ENCODE measurements at regions not wholly inside any gene's neighbourhood (a gene's known extent, or its start where the extent isn't known, plus 50 kb on each side); places are given as distances from the start of the nearest gene placed in this dataset.

DNA sequence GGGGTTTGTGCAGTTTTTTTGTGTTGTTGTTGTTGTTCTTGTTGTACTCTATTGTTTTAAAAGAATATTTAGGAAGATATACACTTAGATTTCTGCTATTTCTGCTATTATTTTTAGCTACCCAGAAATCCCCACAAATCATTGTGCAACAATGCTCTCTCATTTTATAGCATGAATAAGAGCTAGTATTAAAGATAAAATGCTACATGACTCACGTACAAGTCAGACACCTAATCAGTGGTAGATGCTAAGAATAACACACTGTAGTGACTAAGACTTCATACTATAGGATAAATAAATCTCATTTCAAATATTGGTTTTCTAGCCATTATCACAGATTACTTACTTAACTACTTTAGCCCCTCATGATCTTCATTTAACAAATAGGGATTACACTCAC is 920.5 kb downstream of the KCNMA1 start (continued):
- TF ChIP-seq ZNF263 (CRISPR knock-in tag; IDR thresholded peaks at IDR 0.05; ENCODE audit: low read depth): no peak
- TF ChIP-seq, protein P1, sequence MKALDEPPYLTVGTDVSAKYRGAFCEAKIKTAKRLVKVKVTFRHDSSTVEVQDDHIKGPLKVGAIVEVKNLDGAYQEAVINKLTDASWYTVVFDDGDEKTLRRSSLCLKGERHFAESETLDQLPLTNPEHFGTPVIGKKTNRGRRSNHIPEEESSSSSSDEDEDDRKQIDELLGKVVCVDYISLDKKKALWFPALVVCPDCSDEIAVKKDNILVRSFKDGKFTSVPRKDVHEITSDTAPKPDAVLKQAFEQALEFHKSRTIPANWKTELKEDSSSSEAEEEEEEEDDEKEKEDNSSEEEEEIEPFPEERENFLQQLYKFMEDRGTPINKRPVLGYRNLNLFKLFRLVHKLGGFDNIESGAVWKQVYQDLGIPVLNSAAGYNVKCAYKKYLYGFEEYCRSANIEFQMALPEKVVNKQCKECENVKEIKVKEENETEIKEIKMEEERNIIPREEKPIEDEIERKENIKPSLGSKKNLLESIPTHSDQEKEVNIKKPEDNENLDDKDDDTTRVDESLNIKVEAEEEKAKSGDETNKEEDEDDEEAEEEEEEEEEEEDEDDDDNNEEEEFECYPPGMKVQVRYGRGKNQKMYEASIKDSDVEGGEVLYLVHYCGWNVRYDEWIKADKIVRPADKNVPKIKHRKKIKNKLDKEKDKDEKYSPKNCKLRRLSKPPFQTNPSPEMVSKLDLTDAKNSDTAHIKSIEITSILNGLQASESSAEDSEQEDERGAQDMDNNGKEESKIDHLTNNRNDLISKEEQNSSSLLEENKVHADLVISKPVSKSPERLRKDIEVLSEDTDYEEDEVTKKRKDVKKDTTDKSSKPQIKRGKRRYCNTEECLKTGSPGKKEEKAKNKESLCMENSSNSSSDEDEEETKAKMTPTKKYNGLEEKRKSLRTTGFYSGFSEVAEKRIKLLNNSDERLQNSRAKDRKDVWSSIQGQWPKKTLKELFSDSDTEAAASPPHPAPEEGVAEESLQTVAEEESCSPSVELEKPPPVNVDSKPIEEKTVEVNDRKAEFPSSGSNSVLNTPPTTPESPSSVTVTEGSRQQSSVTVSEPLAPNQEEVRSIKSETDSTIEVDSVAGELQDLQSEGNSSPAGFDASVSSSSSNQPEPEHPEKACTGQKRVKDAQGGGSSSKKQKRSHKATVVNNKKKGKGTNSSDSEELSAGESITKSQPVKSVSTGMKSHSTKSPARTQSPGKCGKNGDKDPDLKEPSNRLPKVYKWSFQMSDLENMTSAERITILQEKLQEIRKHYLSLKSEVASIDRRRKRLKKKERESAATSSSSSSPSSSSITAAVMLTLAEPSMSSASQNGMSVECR (CRISPR knock-in tag; IDR thresholded peaks at IDR 0.05; ENCODE audit: borderline replicate concordance): no peak
- TF ChIP-seq HMGA2 (CRISPR knock-in tag; IDR thresholded peaks at IDR 0.05): no peak
- no peak for TF ChIP-seq NR1H2 (CRISPR knock-in tag; IDR thresholded peaks at IDR 0.05)
- TF ChIP-seq, protein P2, sequence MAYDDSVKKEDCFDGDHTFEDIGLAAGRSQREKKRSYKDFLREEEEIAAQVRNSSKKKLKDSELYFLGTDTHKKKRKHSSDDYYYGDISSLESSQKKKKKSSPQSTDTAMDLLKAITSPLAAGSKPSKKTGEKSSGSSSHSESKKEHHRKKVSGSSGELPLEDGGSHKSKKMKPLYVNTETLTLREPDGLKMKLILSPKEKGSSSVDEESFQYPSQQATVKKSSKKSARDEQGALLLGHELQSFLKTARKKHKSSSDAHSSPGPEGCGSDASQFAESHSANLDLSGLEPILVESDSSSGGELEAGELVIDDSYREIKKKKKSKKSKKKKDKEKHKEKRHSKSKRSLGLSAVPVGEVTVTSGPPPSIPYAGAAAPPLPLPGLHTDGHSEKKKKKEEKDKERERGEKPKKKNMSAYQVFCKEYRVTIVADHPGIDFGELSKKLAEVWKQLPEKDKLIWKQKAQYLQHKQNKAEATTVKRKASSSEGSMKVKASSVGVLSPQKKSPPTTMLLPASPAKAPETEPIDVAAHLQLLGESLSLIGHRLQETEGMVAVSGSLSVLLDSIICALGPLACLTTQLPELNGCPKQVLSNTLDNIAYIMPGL (CRISPR knock-in tag; IDR thresholded peaks at IDR 0.05): no peak
- TF ChIP-seq, protein P3, sequence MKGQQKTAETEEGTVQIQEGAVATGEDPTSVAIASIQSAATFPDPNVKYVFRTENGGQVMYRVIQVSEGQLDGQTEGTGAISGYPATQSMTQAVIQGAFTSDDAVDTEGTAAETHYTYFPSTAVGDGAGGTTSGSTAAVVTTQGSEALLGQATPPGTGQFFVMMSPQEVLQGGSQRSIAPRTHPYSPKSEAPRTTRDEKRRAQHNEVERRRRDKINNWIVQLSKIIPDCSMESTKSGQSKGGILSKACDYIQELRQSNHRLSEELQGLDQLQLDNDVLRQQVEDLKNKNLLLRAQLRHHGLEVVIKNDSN (CRISPR knock-in tag; IDR thresholded peaks at IDR 0.05): no peak
- TF ChIP-seq, protein P4, sequence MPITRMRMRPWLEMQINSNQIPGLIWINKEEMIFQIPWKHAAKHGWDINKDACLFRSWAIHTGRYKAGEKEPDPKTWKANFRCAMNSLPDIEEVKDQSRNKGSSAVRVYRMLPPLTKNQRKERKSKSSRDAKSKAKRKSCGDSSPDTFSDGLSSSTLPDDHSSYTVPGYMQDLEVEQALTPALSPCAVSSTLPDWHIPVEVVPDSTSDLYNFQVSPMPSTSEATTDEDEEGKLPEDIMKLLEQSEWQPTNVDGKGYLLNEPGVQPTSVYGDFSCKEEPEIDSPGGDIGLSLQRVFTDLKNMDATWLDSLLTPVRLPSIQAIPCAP (CRISPR knock-in tag; IDR thresholded peaks at IDR 0.05): no peak
- TF ChIP-seq, protein P5, sequence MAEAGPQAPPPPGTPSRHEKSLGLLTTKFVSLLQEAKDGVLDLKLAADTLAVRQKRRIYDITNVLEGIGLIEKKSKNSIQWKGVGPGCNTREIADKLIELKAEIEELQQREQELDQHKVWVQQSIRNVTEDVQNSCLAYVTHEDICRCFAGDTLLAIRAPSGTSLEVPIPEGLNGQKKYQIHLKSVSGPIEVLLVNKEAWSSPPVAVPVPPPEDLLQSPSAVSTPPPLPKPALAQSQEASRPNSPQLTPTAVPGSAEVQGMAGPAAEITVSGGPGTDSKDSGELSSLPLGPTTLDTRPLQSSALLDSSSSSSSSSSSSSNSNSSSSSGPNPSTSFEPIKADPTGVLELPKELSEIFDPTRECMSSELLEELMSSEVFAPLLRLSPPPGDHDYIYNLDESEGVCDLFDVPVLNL (CRISPR knock-in tag; IDR thresholded peaks at IDR 0.05; ENCODE audit: borderline replicate concordance, low read depth): no peak
- TF ChIP-seq RORB (CRISPR knock-in tag; IDR thresholded peaks at IDR 0.05): no peak

DNA sequence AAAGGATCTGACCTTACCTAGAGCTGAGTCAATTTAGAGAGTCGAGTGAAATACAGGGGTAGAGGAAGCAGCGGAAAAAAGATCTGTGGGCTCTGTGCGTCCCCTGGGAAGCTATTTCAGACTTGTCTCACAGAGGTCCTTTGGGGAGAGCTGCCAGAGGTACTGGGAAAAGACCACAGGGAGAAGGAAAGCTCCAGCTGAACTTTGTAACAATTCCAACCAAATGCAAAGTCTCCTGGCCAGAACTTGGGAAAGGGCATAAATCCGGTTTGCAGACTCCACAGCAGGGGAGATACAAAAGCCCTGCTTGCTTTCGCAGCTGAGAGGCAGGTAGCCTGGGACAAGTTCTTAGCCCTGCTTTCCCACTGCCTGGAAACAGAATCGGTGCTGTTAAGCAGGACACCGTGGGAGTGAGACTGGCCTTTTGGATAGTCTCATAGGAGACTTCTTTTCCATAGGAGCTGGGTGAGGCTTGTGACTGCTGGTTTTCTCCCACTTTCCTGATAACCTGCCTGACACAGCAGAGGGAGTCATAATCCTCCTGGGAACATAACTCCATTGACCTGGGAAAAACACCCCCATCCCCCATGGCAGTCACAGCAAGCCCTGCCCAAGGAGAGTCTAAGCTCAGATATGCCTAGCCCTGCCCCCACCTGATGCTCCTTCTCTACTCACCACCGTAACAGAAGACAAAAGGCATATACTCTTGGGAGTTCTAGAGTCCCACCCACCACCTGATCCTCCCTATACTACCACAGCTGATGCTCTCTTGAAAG is 926.2 kb downstream of the KCNMA1 start:
- peak; percentile 56 for ATAC-seq
- H3K36me3 Mint-ChIP-seq: no peaks in the 10 kb centered on the region
- H3K9me3 Mint-ChIP-seq: peaks cover 22% of the 10 kb centered on the region
- no peak overlapping the region for H3K4me3 Mint-ChIP-seq
- no peak for DNase-seq (ENCODE audit: low spot score)
- TF ChIP-seq JUN (CRISPR knock-in tag; IDR thresholded peaks at IDR 0.05): no peak
- TF ChIP-seq MYBL2 (CRISPR knock-in tag; IDR thresholded peaks at IDR 0.05): no peak
- TF ChIP-seq MXD4 (CRISPR knock-in tag; IDR thresholded peaks at IDR 0.05; ENCODE audit: borderline replicate concordance): no peak
- TF ChIP-seq, protein P6, sequence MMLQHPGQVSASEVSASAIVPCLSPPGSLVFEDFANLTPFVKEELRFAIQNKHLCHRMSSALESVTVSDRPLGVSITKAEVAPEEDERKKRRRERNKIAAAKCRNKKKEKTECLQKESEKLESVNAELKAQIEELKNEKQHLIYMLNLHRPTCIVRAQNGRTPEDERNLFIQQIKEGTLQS (CRISPR knock-in tag; conservative IDR thresholded peaks at IDR 0.05): no peak
- TF ChIP-seq, protein P3 (CRISPR knock-in tag; IDR thresholded peaks at IDR 0.05): no peak
- no peaks in the 10 kb centered on the region for H3K27me3 Mint-ChIP-seq (ENCODE audit: low read depth)
- peaks cover 15% of the 10 kb centered on the region for H3K4me1 Mint-ChIP-seq
- H3K27ac Mint-ChIP-seq: 0 out of 2 replicates have a peak overlapping the region, but pooled peaks have one; percentile 20
- CTCF ChIA-PET: interaction anchor here (1.4 kb wide), 1 partner anchor 55 kb away, joined by 4 read pairs; no protein-coding TSS in a partner anchor
- POLR2A ChIA-PET: no interaction called here

All from WTC11 (cell line).